Stimulated activated CD4-positive, alpha-beta T cell treated with anti-CD3 and anti-CD28 coated beads, Interleukin-1b, Interleukin-23, amount 100 ng/mL, for 24 hours (primary cell): ENCODE measurements at regions not wholly inside any gene's neighbourhood (a gene's known extent, or its start where the extent isn't known, plus 50 kb on each side); places are given as distances from the start of the nearest gene placed in this dataset.
"Not testable (repeated sequence)": the region's sequence is repeated elsewhere in the genome, so short reads cannot be mapped to it uniquely, and the experiment has no call there.

Experiments
- DNase-seq, 4 experiments: peaks; one replicate each; pipeline ENCODE4 v3.0.0-alpha.2; 2020; ENCODE audit warnings: low read depth in 4 of 4, low spot score in 1 of 4

DNA sequence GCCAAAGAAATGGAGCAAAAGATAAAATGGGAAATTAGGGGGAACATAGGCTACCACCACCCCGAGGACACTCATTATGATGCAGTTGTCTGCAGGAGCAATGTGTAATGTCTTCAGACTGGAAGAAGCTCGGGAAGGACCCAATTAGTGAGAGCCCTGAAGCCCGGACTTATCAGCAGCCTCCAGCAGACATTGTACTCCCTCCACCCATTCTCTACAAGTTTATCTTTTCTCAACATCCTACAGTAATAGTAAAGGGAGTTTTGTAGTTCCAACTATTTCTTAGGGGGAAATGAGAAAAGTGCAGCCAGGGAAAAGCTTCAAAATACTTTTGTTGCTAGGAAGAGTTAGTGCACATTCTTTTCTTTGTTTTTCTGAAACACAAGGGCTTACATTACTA, 657.3 kb upstream of the COBL start:
- no peak for DNase-seq

DNA sequence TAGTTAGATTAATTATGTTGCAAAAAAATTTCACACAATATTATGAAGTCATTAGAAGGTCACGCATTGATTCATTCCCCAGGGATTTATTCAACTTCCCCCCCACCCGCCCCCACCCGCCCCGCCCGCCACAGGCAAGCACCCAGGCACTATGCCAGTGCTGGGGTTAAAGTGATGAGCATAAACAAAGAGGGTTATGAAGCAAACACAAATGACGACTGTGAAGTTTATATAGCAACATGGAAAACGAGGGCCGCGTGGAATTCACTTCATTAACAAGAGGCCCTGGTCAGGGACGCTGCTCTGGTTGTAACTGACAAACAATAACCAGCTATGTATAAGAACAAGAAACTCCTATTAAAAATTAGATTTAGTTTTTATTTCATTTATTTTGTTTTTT, 656.5 kb upstream of the COBL start:
- DNase-seq = no peak

DNA sequence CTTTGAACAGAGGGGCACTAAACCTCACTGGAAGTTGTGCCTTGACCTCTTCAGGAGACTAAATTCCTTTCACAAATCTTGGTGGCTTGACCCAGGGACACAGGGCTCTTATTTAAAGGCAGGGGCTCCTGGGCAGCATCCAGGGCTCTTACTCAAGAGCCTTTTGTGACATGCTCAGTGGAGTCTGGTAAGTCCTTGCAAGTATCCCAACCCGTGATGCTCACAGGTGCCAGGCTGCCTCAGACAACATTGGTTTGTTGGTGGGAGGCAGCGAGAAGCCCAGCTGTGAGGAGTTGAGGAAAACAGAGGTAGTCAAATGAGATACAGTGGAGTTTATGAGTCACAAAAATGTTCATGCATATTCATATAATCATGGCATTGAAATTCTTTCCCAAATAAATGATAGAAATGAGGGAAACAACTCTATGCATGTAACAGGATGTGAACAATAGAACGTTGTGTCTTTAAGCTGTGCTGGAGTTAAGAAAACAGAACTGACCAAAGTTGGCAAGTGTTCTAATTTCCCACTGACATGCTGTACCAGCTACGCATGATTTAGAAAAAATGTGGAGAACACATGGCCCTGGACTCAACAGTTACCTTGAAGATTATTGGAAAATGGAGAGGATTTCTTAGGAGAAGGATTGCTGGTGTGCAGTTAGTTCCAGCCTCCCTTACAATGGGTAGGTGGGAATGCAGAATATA, 654.5 kb upstream of the COBL start:
- DNase-seq = no peak

DNA sequence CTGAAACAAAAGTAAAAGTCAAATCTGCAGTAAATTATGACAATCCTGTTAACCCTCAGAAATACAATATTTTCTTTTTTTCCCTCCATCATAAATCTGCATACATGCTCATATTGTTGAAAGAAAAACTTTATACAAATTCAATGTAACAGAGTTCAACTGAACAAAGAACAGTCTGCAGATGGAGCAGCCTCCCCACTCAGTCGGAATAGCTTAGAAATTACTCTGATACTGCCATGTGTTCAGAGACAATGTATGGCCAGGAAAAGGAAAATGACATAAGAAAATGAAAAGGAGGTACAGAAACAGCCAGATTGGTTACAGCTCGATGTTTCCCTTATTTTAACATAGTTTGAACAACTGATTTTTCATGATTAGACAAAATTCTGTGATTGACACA, 651.9 kb upstream of the COBL start:
- DNase-seq = no peak

DNA sequence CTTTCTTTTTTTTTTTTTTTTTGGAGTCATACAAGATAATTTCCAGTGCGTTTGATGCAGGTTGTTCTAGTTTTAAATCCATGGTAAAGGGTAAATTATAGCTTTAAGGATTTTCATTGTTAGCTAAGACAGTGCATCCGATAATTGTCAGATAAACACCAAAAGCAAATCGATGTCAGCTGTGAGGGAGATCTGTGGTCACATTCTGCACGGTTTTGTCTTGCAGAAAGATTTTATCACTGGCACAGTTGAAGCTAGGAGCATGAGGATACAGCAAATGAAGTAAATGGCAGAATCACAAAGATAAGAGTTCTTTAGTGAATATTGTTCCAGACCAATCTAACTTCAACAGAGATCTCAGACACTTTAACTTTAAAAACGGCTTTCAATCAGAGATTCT, 648.8 kb upstream of the COBL start:
- no peak for DNase-seq

DNA sequence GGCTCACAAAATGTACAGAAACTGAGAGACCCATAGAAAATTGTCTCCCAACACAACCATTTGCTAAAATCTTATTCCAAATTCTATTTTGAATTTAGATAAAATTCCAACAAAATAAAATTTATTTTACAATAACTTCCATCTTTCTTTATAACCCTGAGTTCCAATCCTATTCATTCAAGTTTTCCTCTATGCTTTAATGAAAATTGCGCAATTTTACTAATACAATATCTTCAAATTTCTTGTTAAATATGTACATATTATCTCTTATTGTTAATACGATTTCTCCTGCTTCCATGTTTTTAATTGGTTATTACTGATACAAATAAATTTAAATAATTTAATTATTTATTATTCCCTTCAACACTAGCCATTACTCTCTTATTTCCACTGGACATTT, 645.2 kb upstream of the COBL start:
- no peak for DNase-seq

DNA sequence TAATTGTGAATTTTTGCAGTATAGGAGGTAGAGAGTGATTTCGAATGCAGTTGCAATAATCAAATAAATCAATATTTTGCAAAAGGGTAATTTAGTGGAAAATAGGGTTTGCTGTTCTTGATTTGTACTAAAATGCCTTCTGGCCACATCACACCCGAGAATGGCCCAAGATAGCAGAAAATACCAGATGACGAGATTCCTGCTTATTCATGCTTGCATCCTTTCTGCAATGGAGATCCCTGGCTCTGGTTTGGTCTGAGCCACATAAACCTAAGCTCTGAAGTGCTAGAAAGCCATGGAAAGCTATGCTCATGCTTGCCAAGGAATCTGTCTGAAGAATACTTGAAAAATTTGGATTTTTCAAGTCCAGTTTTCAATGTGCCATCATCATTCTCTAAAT, 634.2 kb upstream of the COBL start:
- DNase-seq = no peak

DNA sequence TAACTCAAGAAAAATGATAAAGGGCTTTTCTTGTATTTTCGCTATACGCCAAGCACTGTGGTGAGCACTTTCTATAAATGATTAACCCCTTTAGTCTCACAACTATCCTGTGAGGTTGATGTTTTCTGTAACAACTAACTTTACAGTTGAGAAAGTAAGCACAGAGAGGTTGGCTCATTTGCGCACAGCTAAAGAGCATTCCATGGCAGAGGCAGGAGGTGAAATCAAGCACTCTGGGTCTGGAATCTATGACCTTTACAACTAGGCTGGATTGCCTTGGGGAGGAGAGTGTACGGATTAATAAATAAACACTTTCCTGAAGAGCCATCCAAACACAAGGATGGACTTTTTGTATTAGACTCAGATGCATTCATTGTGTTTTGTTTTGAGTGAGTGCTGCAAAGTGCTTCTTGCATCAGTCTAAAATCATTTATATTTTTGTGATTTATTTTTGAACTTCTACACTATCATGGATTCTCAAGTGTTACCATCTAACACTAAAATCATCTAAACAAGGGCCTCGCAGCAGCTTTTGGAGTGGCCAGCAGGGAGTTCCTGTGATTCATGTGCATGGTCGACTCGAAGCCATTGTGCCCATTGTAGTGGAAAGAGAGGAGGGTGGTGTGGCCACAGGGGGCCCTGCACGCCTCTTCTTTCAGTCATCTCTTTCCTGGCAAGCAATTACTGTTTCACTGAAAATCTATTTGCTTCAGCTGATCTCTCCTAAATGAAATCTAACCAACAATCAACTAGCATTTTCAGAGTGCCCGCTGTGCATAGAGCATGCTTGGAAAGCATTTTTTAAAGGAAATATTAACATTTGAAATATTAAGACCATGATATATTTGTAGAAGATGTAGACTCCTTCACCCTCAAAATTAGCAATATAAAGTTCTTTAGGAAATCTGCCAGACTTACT, 633.4 kb upstream of the COBL start:
- no peak for DNase-seq

DNA sequence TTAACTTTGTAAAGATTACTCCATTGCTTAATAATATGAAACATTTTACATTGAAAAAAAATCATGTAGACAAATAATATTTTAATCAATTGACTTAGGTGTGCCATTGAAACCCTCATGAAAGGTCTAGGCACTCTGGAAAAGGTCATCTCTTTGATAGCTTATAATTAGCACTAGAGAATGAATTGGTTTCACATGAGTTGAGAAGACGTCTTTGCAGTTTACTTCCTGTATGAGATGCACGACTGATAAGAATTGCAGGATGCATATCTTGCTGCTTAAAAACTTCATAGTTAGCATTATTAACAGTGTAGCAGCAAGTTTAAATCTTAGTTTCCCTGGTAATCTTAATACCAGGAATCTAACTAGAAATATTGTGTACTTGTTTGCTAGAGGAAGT, 614.2 kb upstream of the COBL start:
- DNase-seq = no peak

DNA sequence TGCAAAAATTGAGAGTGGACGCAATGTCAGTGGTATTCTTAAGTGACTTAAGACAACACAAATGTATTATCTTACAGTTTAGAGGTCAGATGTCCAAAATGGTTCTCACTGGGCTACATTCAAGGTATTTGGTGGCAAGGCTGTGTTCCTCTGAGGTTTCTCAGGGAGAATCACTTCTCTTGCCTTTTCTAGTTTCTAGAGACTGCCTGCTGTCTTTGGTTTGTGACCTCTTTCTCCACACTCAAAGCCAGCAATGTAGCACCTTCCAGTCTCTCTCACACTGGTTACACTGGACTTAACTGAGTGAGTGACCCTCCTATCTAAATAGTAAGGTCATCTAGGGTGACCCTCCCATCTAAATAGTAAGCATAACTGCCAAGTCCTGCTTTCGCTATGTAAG, 613.2 kb upstream of the COBL start:
- no peak for DNase-seq

DNA sequence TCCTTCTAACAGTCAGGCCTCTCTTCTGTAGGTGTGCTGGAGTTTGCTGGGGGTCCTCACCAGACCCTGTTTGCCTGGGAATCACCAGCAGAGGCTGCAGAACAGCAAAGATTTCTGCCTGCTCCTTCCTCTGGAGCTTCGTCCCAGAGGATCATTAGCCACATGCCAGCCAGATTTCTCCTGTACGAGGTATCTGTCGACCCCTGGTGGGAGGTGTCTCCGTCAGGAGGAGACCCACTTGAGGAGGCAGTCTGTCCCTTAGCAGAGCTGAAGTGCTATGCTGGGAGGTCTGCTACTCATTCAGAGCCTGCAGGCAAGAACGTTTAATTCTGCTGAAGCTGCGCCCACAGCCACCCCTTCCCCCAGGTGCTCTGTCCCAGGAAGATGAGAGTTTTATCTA, 611.1 kb upstream of the COBL start:
- DNase-seq = no peak

DNA sequence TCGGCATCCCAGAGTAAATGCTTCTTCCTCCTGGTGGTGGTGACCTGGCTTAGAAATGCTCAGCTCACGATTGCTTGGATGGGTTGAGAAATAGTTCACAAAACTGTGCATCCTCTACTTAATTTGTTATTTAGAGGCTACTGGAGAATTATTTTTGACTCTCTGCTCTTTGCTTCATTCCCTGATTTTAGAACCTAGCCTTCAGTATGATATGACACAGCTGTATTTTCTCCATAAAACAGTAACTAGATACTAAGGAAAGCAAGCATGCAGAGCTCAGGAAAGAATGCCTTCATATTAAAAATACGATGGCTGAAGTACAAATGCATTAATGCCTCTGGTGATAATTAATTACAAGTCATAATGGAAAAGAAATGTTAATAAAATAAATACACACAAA, 602.0 kb upstream of the COBL start:
- DNase-seq = no peak

DNA sequence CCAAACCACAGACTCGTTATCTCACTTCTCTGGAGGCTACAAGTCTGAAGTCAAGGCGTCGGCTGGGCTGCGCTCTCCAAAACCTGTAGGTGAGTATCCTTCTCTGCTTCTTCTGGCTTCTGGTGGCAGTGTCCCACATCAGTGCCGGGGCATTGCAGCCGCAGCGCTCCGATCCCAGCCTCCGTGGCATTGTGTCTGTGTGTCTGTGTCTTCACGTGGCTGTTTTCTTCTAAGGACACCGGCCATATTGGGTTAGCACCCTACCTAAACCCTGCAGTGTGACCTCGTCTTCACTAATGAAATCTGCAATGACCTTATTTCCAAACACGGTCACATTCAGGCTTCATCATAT, 584.9 kb upstream of the COBL start:
- DNase-seq = no peak

DNA sequence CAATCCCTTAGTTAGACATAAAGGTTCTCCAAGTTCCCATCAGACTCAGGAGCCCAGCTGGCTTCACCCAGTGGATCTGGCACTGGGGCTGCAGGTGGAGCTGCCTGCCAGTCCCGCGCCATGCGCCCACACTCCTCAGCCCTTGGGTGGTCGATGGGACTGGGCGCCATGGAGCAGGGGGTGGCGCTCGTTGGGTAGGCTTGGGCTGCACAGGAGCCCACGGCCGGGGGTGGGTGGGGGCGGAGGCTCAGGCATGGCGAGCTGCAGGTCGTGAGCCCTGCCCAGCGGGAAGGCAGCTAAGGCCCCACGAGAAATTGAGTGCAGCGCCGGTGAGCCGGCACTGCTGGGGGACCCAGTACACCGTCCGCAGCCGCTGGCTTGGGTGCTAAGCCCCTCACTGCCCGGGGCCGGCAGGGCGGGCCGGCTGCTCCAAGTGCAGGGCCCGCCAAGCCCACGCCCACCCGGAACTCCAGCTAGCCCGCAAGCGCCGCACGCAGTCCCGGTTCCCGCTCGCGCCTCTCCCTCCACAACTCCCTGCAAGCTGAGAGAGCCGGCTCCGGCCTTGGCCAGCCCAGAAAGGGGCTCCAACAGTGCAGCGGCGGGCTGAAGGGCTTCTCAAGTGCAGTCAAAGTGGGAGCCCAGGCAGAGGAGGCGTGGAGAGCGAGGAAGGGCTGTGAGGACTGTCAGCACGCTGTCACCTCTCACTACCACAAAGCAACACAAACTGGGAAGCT, 584.3 kb upstream of the COBL start:
- DNase-seq = not testable (repeated sequence)

DNA sequence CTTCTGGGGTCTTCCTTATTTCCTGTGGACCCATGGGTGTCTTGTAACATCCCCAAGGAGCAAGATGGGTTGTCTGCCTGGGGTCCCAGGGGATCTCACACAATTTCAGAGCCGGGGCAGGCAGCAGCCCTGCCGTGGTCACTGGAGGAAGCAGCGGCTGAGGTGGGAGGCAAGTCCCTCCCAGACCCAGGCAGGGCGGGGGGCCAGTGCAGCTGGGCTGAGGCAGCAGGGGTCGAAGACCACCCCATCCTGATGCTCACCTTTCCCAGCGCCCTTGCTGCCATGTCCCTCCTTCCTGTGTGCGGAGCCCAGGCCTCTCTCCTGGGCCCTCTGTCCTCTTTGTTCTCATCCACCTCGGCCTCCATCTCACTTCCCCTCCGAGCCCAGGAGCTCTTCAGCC, 583.0 kb upstream of the COBL start:
- DNase-seq = no peak

DNA sequence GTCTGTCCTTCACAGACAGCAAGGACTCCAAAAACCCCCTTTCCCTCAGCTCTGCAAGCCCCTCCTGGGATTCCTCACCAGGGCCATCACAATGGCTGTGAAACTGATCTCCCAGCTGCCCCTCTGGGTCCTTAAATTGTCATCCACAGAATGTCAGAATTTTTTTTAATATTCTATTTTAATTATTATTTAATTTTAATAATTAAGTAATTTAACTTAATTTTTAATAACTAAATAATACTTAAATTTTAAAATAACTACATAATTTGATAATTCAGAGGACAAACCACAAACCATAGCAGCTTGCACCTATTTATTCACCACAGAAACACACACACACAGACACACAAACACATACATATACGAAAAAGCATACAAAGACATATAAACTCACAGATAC, 565.8 kb upstream of the COBL start:
- no peak for DNase-seq

DNA sequence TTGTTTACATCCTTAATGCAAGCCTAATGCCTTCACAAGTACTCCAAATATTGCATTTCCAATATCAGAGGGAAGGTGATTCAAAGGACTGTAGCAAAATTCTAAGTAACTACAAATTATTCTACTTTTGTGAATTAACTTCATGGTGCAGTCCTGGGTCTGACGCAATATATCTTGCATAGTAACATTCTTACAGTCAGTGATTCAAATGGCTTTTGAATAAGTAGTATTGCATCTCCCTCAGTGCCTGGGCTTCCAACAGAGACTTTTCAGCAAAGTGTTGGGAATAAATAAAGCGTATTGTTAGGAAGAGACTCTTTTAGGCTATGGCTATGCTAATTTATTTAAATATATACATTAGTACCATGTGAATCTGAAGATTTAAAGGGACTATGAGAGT, 564.7 kb upstream of the COBL start:
- no peak for DNase-seq

DNA sequence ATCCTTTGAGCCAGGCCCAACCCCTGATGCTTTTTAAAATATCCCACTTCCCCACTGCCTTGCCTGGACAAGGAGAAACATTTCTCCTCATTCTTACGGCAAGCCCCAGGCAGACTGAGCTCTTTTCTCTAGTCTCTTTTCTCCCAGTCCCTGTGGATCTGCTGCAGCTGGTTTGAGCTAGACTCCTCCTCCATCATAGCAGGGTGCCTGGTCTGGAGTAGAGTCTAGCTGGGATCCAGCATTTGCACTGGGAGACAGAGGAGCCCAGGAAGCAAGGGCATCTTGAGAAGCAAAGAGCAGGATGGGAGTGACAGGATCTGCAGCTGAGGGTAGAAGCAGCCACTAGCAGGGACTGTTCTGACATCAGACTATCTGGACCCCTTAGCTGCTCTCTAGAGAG, 562.3 kb upstream of the COBL start:
- no peak for DNase-seq

DNA sequence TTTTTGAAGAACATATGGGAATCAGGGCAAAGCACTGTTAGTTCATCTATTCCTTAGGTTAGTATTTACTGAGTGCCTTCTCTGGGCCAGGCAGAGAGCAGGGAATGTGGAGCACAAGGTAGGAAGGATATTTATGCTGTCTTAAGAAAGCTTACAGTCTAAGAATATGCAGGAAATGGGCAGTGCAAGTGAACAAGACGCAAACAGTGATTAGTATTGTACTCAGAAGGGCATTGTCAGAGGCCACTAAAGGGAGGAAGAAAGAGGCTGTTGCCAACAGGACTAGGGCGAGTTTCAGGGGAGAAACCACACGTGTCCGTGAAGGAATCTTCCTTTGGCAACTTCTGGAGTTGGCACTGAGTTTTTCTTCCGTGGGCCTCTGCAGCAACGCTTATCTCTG, 552.8 kb upstream of the COBL start:
- no peak for DNase-seq

DNA sequence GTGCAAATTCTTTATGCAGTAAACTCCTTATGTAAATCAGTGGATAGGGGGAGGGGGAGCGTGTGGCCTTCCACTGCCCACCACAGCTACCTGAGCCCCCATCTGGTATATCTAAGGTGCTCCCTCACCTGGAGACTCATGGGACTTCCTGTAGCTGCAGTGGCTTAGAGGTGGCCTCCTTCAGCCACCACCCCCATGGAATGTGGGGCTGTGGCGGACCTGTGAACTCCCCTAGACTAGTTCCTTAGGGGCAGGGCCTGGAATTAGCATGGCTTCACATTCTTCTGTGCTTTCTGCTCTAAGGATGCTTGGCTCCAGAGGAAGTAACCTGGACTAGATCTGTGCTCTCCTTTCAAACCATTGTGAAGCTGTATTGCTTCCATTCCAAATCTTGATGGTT, 550.5 kb upstream of the COBL start:
- no peak for DNase-seq

DNA sequence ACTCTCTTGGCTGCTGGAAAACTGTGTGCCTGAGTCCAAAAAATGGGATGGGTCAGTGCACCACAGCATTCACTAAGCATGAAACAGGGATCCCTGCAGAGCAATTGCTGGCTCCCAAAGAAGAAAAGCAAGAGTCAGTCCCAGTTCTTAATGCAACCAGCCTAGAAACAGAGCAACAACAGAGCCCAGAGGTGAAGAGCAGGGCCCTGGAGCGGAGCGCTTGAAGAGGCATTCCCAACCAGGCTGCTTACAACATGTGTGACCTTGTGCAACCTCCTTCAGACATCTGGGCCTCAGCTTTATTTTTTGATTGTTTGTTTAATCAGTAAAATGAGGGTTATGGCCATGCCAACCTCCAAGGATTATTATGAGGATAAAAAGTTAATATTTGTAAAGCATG, 543.7 kb upstream of the COBL start:
- DNase-seq = no peak

DNA sequence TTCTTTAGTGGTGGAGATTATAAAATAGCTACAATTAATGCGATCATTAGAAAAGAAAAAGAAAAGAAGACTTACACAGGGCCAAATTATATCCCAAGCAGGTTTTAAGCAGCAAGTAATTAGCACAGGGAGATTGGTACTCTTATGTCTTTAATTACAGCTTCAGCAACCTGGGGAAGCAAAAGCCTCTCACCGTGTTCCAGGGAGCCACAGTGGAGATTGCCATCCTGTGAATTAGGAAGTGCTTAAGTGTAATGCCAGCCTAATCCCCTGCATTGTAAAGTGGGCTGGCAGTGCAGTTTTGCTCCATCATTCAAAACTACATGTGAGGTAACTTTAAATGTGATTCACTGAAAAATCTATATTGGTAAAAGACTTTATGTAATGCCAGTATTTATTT, 533.5 kb upstream of the COBL start:
- DNase-seq = no peak
